AG04449 (cell line): ENCODE measurements at regions not wholly inside any gene's neighbourhood (a gene's known extent, or its start where the extent isn't known, plus 50 kb on each side); places are given as distances from the start of the nearest gene placed in this dataset.

ENCODE experiments used
- CTCF ChIA-PET: fragments of 350-600 bp; formaldehyde crosslinking; extraction: SDS; loops from one replicate; lab custom pipeline; 2021; ENCODE audit warnings: antibody characterized with exemption; lab: Yijun Ruan, JAX
- POLR2A ChIA-PET: fragments of 400-600, 350-600 bp; formaldehyde crosslinking; extraction: SDS; loops from one replicate; lab custom pipeline; 2020; ENCODE audit warnings: antibody characterized with exemption, inconsistent platforms; lab: Yijun Ruan, JAX
- DNase-seq: peaks from one replicate; pipeline ENCODE4 v3.0.0-alpha.2; 2010; ENCODE audit warnings: low read depth, low spot score
- H3K4me3 ChIP-seq: 2 replicates; pipeline ENCODE4 v1.5.1; 2011; ENCODE audit warnings: low read depth, mild to moderate bottlenecking, control low read depth, low read length
- CTCF ChIP-seq: IDR thresholded peaks from one replicate; pipeline ENCODE4 v1.5.1; 2011; ENCODE audit warnings: mild to moderate bottlenecking, moderate library complexity, low read length, control low read depth, inconsistent platforms; ENCODE audit not compliant: insufficient read depth; ENCODE audit errors: missing control alignments

GRCh38 chr6:92377137-92377536 lies 1042.2 kb downstream of the EPHA7 start:
- no peak for DNase-seq
- no peak overlapping the region for H3K4me3 ChIP-seq
- CTCF ChIA-PET, result no interaction called here
- POLR2A ChIA-PET, result no interaction called here
- no peak for TF ChIP-seq CTCF

GRCh38 chr6:92376691-92377090 lies 1042.7 kb downstream of the EPHA7 start:
- ChIA-PET CTCF (no interaction called here), POLR2A (no interaction called here)
- no peak for TF ChIP-seq CTCF
- H3K4me3 ChIP-seq, result no peak overlapping the region
- no peak for DNase-seq

GRCh38 chr6:92371211-92372208 lies 1047.8 kb downstream of the EPHA7 start:
- DNase-seq, result no peak
- H3K4me3 ChIP-seq, result no peak overlapping the region
- no peak for TF ChIP-seq CTCF
- CTCF ChIA-PET, result no interaction called here
- POLR2A ChIA-PET, result no interaction called here

GRCh38 chr6:92369309-92369708 lies 1050.0 kb downstream of the EPHA7 start:
- TF ChIP-seq CTCF, result no peak
- CTCF ChIA-PET, result no interaction called here
- POLR2A ChIA-PET, result no interaction called here

GRCh38 chr6:92364948-92365541 lies 1054.3 kb downstream of the EPHA7 start:
- no peak for DNase-seq
- ChIA-PET POLR2A (no interaction called here), CTCF (no interaction called here)
- no peak overlapping the region for H3K4me3 ChIP-seq
- TF ChIP-seq CTCF, result no peak

More at GRCh38 chr6:92369309-92369708, 1050.0 kb downstream of the EPHA7 start:
- no peak for DNase-seq
- H3K4me3 ChIP-seq, result no peak overlapping the region

- CTCF ChIA-PET, result no interaction called here
- POLR2A ChIA-PET, result no interaction called here
- H3K4me3 ChIP-seq, result no peak overlapping the region
- TF ChIP-seq CTCF, result no peak
- DNase-seq, result no peak
Measured at GRCh38 chr6:92363111-92363510, 1056.2 kb downstream of the EPHA7 start.
